Stimulated activated CD4-positive, alpha-beta T cell treated with anti-CD3 and anti-CD28 coated beads, Interleukin-1b, Interleukin-23, amount 100 ng/mL, for 48 hours (primary cell): ENCODE measurements at regions not wholly inside any gene's neighbourhood (a gene's known extent, or its start where the extent isn't known, plus 50 kb on each side); places are given as distances from the start of the nearest gene placed in this dataset.
A peak's percentile ranks its signal among the peaks of the same experiment; 100 is the strongest.

Experiments used
- DNase-seq: peaks from one replicate; pipeline ENCODE4 v3.0.0-alpha.2; 2020

GRCh38 chr6:41404182-41404845 lies 68.9 kb downstream of the NCR2 start:
- DNase-seq, result no peak

DNA sequence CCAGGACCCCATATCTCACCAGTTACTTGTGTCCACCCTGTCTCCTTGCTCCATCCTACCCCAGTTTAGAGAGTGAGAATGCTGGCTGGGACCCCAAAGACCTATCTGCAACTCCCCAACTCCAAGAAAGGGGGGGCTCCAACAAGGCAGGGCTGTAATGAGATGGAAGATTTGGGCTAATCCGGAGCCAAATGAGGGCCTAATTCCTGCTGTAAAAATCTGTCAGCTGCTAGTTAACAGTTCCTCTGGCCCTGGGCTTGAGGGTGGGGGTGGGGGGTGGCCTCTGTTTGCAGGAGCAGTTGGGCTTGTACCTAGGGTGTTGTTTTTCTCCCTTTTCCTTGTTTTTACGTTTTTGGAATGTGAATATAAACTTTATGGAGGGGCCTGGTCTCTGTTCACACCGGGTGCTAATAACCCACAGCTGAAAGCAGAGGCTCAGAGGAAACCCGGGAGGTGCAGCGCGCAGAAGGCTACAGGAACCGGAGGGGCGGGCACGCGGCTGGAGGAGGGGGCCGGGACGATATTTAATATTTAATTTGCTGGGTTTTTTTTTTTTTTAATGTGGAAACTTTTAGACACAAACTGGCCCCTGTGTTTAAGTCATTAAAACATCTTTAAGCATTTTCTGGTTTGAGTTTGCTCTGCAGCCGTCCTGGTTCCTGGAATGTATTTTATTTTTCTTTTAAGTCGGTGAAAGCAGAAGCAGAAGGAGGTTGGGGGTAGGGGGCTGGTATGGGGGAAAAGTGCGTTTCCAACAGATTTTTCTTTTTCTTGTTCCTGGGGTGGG lies 70.7 kb downstream of the NCR2 start:
- no peak for DNase-seq

DNA sequence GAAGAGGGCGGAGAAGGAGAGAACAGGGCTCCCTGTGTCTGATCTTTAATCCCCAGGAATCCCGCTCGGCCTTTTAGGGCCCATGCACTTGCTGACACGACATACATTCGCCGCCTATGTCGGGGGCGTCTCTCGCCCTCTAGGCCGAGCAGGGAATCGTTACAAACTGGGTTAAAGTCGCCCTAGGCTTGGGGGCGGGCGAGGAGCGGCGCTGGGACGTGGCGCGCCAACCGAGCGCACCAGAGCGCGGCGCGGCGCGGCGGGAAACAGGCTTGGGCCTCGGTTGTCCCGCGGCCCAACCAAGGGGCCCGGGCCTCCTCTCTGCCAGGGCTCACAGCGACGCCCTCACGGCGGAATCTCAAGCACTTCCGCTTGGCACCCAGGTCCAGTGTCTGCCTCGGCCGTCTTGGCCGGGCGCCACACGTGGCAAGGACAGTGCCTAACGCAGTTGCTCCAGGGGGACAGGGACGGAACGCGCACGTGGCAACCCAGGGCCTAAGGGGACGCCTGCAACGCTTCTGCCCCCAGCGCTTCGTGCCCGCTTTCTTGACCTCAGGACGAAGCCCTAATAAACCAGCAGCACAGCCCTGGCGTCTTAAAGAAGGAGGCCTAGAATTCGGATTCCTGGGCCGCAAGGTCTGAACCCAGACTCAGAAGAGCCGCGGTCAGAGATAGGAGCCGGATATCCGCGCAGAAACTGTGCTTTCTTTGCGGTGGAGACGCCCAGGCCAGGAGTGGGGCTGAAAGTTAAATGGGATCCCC lies 71.5 kb downstream of the NCR2 start:
- no peak for DNase-seq

DNA sequence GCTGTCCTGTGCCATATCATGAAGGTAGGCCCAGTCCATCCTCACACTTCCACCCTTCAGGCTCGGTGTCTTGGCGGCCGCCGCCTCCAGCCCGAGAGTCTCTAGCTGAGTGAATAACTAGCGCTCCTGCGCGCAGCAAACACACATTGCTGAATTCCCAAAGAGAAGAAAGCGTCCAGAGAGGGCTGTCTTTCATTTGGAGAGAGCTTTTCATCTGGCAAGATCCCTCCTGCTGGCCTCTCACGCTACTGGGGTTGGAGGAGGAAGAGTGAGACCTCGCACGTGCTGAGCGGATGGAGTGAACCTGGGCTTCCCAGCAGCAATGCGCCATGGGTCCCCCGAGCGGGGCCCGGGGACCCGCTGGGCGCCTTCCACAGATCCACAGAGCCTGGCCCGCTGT lies 73.2 kb downstream of the NCR2 start:
- no peak for DNase-seq

- DNase-seq, result no peak
Measured at GRCh38 chr6:41408982-41409381, 73.6 kb downstream of the NCR2 start.

DNA sequence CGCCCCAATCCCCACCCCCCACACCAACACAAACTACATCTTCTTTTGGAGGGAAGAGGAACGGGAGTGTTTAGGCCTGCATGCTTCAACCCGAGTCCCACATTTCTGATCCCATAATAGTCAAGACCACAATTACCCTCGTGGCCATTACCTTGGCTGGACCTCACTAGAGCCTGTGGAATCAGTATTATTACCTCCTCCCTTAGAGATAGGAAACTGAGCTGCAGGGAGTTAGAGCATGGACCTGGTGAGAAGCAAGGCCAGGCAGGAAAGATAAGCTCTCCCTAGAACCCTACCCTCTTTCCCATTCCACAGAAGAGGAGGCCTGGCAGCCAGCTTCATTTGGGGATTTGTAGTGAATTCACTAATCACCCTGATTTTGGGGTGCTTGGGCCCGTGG lies 74.1 kb downstream of the NCR2 start:
- DNase-seq, result no peak

GRCh38 chr6:41411961-41412360 lies 76.6 kb downstream of the NCR2 start:
- DNase-seq, result no peak

DNA sequence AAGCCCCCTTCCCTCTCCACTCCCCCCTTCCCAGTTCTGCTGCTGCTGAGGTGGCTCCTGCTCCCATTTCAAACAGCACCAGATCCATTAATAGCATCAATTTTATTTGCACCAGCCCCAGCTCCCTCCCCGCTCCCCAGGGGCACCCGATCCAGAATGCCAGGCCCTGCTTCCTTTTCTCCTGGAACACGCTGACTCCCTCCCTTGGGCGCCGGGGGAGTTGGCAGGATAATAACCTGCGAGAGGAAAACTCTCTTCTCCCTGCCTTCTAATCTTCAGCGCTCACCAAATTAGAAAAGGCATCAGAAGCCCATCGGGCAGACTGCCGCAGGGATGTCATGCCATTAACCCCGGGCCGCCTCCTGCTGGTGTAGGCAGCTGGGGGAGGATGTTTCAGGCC lies 77.8 kb downstream of the NCR2 start:
- no peak for DNase-seq

DNA sequence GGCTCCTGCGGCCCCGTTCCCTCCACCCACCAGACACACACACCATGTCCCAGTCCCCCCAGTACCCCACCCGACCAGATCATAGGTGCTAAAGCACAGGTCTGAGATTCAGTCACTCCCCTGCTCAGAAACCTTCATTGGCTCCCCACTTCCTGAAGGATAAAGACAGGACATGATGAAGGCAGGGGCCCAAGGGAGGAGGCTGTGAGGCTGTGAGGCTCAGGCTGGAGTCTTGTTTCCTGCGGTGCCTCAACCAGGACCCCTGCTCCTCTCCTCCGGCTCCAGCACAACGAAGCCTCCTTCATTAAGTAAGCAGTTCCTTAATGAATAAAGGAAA lies 81.1 kb downstream of the NCR2 start:
- DNase-seq, result no peak

DNA sequence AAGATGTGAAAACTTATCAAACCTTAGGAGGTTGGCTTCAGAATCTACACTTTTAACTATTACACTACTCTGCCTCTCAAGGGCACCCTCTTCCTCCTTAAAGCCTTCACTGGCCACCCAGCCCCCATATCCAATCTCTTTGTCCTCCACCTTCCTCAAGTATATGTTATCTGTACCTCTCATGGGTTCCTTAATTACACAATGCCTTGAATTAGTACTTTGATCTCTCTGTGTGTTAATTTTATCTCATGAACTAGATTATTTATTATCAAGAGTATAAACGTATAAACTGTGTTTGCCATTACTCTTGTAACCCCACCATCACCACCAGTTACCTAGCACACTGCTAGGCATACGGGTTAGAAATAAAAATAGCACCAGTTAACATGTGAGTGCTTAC lies 83.3 kb downstream of the NCR2 start:
- no peak for DNase-seq

GRCh38 chr6:41419385-41419784 lies 84.0 kb downstream of the NCR2 start:
- DNase-seq, result no peak

DNA sequence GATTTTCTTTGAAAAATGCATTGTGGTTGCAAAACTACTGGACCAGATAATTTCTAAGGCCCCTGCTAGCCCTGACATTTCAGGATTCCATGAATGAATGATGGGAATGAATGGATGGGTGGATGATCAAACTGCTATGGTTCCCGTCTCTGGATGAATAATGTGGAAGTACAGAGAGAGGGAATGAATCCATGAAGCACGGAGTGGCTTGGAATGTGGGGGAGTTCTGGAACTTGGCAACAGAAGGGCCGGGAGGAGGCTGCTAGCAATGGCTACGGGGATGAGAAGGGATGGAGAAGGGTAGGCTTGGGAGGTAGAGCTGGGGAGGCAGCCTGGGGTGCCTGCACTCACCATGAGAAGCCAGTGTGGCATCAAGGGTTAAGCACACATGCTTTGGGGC lies 84.8 kb downstream of the NCR2 start:
- DNase-seq, result no peak

- DNase-seq, result no peak
Measured at GRCh38 chr6:41422161-41422560, 86.8 kb downstream of the NCR2 start.

GRCh38 chr6:41423002-41423401 lies 87.6 kb downstream of the NCR2 start:
- no peak for DNase-seq

- peak; percentile 70 for DNase-seq
Measured at GRCh38 chr6:41424370-41425058, 89.1 kb downstream of the NCR2 start.

DNA sequence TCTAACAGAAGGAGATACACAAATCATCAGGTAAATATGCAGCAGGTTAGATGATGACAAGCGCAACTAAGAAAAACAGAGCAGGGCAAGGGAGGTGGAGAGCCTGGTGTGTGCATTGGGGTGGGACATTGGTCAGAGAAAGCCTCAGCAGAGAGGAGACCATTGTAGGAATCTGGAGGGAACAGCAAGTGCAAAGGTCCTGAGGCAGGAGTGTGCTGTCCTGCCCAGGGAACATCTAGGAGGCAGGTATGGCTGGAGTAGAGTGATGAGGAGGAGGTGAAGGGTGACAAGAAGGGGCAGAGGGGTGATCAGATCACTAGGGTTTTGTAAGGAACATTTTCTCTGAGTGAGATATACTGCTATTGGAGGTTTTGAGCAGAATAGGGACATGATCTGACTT lies 90.1 kb downstream of the NCR2 start:
- no peak for DNase-seq

DNA sequence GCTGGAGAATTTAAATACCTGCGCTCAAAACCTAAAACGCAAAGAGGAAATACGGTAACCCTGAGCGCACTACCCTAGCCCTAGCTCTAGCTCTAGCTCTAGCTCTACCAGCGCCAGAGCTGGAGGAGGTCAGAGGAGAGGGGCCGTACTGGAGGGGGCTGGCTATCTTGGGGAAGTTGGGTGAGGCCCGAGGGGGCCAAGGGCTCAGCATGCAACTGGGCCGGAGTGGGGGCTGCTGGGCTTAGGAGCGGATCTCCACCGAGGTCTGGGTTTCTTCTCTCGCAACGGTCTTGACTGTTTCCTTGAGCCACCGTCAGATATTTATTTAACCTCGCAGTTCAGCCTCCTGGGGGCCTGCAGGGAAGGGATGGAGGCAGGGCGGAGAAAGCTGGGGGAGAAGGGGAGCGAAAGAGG lies 91.0 kb downstream of the NCR2 start:
- DNase-seq, result no peak

GRCh38 chr6:41426888-41427641 lies 91.7 kb downstream of the NCR2 start:
- DNase-seq, result no peak

GRCh38 chr6:41427642-41428335 lies 92.4 kb downstream of the NCR2 start:
- DNase-seq, result no peak

DNA sequence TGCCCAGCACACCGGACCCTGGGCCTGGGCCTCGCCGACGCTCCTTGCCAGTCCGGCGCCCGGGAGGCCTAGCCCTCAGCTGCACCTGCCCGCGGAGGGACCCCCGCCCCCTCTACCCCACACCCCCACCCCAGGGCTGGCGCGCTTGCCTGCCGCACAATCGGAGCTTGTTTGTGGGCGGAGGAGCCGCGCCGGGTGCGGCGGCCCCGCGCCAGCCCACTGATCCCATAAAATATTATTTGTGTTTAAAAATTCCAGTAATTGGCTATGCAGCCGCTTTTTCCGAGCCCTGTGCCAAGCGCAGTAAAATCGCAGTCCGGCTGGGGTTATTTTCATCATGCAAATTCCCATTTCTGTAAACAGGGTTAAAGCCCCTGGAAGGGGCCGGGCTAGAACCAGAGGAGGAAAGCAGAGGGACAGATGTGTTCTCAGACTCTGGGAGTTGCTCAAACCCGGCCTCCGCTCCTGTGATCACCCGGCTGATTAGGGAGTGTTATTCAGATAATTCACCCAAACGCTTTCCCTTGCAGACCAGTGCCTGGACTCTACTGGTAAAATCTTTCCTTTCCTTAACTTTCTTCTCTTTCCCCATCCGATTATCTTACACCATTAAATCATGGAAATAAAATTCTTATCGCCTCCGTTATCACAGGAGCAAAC lies 93.1 kb downstream of the NCR2 start:
- no peak for DNase-seq

DNA sequence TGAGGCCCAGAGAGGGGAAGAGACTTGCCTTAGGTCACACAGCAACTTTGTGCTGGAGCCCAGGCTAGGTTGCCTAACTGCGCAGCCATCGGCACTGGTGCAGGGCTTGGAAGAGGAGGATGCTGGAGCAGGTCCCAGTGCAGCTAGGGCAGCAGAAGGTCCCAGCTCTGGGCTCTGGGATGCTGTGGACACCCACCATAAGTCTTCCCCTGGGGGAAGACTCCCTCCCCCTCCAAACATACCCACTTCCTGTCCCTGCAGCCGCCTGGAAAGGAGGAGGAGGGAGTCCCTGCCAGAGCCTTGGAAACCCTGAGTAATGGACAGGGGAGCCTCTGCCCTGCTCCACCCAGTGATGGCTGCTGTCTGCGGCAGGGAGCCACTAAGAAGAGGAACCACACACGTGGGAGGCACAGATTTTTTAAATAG lies 93.6 kb downstream of the NCR2 start:
- DNase-seq, result peak; percentile 66
